GM12872 (cell line): ENCODE measurements at regions not wholly inside any gene's neighbourhood (a gene's known extent, or its start where the extent isn't known, plus 50 kb on each side); places are given as distances from the start of the nearest gene placed in this dataset.

Source experiments
- CTCF ChIP-seq: IDR thresholded peaks from 3 replicates; pipeline ENCODE4 v1.5.1; 2011; ENCODE audit warnings: low read depth, mild to moderate bottlenecking, low read length, moderate library complexity; ENCODE audit not compliant: insufficient read depth

- TF ChIP-seq CTCF = no peak
These were observed 62.4 kb downstream of the CLDN17 start for GRCh38 chr21:30104241-30104640.

DNA sequence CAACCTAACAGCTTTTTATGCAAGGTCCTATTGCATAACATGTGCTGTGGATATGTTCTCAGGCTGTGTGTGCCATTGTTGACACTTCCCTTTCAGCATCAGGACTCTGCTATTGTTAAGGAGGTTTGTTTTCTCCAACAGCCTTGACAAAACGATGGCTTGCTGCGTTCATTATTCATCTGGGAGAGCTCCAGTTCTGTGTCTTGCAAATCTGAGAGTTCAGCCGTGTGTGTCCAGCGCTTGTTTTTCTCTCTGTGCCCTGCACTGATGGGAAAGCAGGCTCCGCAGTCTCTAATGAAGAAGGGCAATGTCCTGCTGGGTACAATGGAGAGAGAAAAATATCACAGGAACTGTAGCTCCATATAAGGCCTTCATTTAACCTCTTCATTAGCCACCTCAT, 63.7 kb downstream of the CLDN17 start:
- no peak for TF ChIP-seq CTCF

- no peak for TF ChIP-seq CTCF
These were observed 64.6 kb downstream of the CLDN17 start for GRCh38 chr21:30101967-30102366.

DNA sequence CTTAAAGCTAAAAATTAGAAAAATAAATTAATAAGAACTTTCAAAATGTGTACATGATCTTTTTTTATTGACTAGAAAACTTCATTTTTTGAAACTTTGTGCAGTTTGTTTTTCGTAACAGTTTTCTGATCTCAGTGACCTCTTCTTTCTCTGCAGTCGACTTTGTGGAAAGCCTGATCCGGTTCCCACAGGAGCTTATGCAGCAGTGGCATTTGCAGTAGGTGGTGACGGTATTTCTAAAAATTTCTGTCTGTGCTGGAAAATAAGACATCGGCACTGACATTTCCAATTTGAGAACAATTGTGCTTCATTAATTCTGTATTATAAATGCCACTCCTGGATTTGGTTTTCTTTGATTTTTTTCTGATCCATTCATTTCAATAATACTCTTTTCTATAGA, 68.8 kb downstream of the CLDN17 start:
- no peak for TF ChIP-seq CTCF

GRCh38 chr21:30083225-30083945, 83.2 kb downstream of the CLDN17 start:
- TF ChIP-seq CTCF = no peak

GRCh38 chr21:30081506-30081905, 85.1 kb downstream of the CLDN17 start:
- TF ChIP-seq CTCF = no peak

GRCh38 chr21:30072496-30072895, 94.1 kb downstream of the CLDN17 start:
- TF ChIP-seq CTCF = no peak
